ENCODE measurements at regions not wholly inside any gene's neighbourhood (a gene's known extent, or its start where the extent isn't known, plus 50 kb on each side); places are given as distances from the start of the nearest gene placed in this dataset.

DNA sequence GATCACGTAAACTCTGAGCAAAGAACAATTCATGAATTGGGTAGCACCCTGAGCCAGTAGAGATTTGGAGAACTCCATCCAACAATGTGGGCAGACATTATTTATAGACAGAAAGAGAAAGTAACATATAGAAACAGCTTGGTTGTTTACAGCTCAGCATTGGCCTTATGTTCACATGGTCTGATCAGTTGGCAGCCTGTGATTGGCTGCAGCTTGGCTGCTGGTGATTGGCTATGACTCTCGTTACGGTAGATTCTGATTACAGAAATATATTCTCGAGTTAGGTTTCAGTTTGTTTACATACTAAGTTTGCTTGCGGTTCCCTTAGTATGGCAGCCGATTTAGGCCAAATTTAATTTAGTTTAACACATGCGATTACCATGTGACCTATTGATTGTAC, 663.4 kb downstream of the RAPGEF2 start:
- TF ChIP-seq KAT2B (IDR thresholded peaks at IDR 0.05; ENCODE audit: borderline replicate concordance, low read depth, low read length) (no peak), ZNF138 (CRISPR knock-in tag; IDR thresholded peaks at IDR 0.05; ENCODE audit: low read depth) (no peak), POLR2A (IDR thresholded peaks at IDR 0.05; ENCODE audit: insufficient read depth in 1 of 2, low read depth in 2 of 2, low read length in 2 of 2) (no peak), ZNF772 (CRISPR knock-in tag; IDR thresholded peaks at IDR 0.05) (no peak)
- TF ChIP-seq, protein P1, sequence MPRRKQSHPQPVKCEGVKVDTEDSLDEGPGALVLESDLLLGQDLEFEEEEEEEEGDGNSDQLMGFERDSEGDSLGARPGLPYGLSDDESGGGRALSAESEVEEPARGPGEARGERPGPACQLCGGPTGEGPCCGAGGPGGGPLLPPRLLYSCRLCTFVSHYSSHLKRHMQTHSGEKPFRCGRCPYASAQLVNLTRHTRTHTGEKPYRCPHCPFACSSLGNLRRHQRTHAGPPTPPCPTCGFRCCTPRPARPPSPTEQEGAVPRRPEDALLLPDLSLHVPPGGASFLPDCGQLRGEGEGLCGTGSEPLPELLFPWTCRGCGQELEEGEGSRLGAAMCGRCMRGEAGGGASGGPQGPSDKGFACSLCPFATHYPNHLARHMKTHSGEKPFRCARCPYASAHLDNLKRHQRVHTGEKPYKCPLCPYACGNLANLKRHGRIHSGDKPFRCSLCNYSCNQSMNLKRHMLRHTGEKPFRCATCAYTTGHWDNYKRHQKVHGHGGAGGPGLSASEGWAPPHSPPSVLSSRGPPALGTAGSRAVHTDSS (CRISPR knock-in tag; conservative IDR thresholded peaks at IDR 0.05), result no peak
- TF ChIP-seq, protein P2, sequence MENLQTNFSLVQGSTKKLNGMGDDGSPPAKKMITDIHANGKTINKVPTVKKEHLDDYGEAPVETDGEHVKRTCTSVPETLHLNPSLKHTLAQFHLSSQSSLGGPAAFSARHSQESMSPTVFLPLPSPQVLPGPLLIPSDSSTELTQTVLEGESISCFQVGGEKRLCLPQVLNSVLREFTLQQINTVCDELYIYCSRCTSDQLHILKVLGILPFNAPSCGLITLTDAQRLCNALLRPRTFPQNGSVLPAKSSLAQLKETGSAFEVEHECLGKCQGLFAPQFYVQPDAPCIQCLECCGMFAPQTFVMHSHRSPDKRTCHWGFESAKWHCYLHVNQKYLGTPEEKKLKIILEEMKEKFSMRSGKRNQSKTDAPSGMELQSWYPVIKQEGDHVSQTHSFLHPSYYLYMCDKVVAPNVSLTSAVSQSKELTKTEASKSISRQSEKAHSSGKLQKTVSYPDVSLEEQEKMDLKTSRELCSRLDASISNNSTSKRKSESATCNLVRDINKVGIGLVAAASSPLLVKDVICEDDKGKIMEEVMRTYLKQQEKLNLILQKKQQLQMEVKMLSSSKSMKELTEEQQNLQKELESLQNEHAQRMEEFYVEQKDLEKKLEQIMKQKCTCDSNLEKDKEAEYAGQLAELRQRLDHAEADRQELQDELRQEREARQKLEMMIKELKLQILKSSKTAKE (CRISPR knock-in tag; IDR thresholded peaks at IDR 0.05; ENCODE audit: borderline replicate concordance), result no peak
- TF ChIP-seq, protein P3, sequence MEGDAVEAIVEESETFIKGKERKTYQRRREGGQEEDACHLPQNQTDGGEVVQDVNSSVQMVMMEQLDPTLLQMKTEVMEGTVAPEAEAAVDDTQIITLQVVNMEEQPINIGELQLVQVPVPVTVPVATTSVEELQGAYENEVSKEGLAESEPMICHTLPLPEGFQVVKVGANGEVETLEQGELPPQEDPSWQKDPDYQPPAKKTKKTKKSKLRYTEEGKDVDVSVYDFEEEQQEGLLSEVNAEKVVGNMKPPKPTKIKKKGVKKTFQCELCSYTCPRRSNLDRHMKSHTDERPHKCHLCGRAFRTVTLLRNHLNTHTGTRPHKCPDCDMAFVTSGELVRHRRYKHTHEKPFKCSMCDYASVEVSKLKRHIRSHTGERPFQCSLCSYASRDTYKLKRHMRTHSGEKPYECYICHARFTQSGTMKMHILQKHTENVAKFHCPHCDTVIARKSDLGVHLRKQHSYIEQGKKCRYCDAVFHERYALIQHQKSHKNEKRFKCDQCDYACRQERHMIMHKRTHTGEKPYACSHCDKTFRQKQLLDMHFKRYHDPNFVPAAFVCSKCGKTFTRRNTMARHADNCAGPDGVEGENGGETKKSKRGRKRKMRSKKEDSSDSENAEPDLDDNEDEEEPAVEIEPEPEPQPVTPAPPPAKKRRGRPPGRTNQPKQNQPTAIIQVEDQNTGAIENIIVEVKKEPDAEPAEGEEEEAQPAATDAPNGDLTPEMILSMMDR (CRISPR knock-in tag; IDR thresholded peaks at IDR 0.05), result no peak
- TF ChIP-seq, protein P4, sequence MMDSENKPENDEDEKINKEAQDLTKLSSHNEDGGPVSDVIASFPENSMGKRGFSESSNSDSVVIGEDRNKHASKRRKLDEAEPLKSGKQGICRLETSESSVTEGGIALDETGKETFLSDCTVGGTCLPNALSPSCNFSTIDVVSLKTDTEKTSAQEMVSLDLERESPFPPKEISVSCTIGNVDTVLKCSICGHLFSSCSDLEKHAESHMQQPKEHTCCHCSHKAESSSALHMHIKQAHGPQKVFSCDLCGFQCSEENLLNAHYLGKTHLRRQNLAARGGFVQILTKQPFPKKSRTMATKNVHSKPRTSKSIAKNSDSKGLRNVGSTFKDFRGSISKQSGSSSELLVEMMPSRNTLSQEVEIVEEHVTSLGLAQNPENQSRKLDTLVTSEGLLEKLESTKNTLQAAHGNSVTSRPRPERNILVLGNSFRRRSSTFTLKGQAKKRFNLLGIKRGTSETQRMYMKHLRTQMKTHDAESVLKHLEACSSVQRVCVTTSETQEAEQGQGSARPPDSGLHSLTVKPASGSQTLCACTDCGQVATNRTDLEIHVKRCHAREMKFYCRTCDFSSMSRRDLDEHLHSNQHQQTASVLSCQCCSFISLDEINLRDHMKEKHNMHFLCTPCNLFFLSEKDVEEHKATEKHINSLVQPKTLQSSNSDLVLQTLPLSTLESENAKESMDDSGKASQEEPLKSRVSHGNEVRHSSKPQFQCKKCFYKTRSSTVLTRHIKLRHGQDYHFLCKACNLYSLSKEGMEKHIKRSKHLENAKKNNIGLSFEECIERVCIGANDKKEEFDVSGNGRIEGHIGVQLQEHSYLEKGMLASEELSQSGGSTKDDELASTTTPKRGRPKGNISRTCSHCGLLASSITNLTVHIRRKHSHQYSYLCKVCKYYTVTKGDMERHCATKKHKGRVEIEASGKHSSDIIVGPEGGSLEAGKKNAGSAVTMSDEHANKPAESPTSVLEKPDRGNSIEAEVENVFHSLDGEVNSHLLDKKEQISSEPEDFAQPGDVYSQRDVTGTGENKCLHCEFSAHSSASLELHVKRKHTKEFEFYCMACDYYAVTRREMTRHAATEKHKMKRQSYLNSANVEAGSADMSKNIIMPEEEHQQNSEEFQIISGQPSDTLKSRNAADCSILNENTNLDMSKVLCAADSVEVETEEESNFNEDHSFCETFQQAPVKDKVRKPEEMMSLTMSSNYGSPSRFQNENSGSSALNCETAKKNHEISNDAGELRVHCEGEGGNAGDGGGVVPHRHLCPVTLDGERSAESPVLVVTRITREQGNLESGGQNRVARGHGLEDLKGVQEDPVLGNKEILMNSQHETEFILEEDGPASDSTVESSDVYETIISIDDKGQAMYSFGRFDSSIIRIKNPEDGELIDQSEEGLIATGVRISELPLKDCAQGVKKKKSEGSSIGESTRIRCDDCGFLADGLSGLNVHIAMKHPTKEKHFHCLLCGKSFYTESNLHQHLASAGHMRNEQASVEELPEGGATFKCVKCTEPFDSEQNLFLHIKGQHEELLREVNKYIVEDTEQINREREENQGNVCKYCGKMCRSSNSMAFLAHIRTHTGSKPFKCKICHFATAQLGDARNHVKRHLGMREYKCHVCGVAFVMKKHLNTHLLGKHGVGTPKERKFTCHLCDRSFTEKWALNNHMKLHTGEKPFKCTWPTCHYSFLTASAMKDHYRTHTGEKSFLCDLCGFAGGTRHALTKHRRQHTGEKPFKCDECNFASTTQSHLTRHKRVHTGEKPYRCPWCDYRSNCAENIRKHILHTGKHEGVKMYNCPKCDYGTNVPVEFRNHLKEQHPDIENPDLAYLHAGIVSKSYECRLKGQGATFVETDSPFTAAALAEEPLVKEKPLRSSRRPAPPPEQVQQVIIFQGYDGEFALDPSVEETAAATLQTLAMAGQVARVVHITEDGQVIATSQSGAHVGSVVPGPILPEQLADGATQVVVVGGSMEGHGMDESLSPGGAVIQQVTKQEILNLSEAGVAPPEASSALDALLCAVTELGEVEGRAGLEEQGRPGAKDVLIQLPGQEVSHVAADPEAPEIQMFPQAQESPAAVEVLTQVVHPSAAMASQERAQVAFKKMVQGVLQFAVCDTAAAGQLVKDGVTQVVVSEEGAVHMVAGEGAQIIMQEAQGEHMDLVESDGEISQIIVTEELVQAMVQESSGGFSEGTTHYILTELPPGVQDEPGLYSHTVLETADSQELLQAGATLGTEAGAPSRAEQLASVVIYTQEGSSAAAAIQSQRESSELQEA (CRISPR knock-in tag; IDR thresholded peaks at IDR 0.05; ENCODE audit: not compliant biosample characterization), result no peak
